ENCODE measurements at regions not wholly inside any gene's neighbourhood (a gene's known extent, or its start where the extent isn't known, plus 50 kb on each side); places are given as distances from the start of the nearest gene placed in this dataset.
"Not testable (repeated sequence)": the region's sequence is repeated elsewhere in the genome, so short reads cannot be mapped to it uniquely, and the experiment has no call there.

DNA sequence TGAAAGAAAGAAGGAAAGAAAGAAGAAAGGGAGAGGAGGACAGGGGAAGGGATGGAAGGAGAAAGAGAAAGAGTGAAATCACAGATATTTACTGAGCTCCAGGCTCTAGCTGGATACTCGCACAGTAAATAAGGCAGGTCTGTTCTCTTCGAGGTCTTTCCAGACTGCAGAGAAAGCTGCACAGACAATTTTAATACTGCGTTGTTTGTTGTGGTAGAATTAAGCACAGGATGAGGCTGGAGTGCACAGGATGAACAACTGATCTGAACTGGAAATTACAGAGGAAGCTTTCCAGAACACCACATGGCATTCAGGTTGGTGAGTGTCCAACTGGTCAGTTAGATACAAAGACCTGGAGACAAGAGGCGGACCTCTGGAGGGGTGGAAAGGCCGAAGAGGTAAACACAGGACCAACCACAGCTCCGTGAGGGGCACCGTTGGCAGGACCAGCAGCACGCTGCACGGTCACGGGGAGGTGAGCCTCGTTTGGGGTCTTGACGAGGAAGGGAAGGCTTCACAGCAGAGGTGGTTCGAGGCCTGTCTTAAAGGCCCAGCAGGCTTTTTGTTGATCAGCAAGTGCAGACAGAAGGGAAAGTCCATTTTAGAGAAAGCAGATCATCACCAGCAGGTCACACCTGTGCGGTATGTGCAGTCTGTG, 121.7 kb downstream of the ATP6V0E2 start:
- not testable (repeated sequence) for DNase-seq (ENCODE audit: low spot score)

DNA sequence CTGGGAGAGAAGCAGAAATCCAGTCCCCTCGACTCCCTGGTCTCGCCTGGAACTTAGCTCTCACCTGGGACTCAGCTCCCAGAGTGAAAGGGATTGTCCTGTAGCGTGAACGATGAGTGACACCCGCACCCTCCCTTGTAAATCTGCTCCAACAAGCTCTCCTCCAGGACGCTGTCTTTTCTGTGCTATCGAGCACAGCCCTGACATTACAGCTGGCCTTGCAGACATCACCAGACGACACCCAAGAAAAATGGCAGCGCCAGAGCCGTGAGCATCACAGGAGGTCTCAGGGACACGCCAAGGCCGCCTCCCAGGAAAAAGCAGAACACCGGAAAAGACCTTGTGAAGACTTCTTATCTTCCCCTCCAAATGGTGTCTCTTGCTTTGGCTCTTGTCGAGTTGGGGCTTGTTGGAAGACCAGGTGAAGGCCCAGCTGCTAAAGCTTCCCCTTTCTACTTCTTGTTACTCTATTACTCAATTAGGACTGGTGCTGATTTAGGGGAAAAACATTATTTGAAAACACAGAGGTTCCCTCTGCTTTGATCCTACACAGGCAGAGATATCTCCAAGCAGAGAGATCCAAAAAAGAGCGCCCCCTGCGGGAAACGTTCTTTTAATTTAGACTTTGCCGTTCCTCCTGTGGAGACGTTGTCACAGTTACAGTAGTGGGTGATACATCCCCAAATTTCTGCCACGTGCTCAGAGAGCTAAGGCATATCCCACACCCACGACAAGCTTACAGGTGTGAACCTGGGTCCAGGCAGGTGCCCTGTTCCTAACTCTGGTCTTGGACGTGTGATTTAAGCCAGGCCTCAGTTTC, 127.2 kb downstream of the ATP6V0E2 start:
- DNase-seq (ENCODE audit: low spot score), result not testable (repeated sequence)

DNA sequence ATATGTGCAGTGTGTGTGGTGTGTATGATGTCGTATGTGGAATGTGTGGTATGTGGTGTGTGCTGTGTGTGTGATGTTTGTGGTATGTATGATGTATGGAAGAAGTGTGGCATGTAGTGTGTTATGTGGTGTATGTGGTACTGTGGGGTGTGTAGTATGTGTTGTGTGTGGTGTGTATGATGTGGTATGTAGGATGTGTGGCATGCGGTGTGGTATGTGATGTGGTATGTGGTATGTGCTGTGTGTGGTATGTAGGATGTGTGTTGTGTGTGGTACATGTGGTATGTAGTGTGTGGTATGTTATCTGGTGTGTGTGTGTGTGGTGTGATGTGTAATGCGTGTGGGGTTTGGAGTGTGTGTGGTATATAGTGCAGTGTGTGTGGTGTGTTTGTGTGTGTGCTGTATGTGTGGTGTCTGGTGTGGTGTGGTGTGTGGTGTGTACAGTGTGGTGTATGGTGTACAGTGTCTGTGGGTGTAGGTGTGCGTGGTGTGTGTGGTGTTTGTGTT, 129.6 kb downstream of the ATP6V0E2 start:
- no peak for DNase-seq (ENCODE audit: low spot score)

DNA sequence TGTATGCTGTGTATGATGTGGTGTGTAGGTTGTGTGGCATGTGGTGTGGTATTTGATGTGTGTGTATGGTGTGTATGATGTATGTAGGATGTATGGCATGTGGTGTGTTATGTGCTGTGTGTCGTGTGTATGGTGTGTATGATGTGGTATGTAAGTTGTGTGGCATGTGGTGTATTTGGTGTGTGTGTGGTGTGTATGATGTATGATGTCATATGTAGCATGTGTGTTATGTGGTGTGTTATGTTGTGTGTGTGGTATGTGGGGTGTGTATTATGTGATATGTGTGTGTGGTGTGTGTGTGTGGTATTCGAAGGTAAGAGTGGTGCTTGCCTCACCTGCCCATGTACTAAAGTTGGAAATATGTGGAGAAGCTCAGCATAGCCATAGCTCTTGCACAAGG, 130.2 kb downstream of the ATP6V0E2 start:
- not testable (repeated sequence) for DNase-seq (ENCODE audit: low spot score)

DNA sequence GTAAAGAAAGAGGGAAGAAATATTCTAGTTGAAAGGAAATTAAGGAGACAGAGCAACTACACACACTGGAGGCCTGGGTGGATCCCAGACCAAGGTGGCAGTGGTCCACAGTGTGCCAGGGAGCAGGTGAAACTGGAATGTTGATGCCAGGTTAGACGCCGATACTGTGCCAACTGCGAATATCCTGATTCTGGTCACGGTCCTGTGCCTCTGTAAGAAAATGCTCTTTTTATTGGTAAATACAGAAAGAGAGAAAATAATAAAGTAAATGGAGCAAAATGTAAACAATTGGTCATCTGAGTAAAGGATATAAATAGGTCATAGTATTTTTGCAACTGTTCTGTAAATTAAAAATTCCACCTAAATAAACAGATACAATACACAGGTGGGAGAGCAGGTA, 131.1 kb downstream of the ATP6V0E2 start:
- DNase-seq (ENCODE audit: low spot score), result not testable (repeated sequence)

DNA sequence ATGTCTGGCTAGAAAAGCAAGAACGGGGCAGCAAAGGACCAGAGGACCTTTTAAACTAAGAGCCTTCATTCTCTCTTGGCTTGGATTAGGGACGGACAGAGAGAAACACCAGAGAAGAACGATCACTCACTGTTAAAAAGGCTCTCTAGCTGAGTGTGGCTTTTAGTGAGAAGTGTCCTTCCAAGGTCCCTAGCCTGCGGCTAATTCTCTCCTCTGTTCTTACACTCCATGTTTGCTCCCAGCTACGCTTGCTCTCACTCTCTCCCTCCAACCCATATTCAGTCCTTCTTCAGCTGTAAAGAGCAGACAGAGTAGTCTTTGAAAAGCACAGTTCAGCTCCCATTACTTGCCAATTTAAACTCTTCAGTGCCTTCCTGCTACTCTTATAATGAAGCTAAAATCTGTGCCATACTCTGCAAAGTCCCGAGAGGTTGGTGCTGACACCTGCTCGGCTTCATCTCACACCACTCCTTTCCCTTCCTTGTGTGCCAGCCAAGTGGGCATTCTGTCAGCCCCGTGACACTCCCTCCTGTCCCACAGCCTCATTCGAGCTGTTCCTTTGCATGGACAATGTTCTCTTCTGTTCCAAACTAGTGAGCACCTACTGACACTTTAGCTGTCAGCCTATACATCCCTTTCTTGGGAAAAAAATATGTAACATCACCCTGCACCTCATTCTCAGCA, 136.0 kb downstream of the ATP6V0E2 start:
- DNase-seq (ENCODE audit: low spot score), result not testable (repeated sequence)

DNA sequence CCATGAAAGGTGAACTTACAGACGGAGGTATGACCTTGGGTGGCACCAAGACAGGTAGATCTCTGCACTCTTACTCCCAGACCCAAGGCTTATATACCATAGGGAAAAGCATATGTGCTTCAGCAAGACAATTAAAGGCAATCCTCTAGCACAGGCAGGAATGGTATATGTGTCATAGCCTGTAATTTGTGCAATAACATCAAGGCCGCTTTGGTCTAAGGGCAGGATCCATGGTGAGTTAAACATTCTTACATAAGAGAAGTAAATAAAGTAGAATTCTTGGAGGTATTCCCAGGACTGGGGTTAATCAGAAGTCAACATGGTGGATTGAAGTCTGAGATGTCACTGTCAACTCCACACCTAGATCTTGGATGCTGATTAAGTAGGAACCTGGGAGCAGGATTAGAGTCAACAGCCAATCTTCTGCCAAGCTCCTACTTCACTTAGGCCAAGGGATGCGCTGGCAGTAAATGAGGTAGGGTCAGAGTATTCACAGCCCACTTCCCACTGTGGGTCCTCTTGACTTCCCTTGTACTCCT, 143.0 kb downstream of the ATP6V0E2 start:
- DNase-seq (ENCODE audit: low spot score), result not testable (repeated sequence)

DNA sequence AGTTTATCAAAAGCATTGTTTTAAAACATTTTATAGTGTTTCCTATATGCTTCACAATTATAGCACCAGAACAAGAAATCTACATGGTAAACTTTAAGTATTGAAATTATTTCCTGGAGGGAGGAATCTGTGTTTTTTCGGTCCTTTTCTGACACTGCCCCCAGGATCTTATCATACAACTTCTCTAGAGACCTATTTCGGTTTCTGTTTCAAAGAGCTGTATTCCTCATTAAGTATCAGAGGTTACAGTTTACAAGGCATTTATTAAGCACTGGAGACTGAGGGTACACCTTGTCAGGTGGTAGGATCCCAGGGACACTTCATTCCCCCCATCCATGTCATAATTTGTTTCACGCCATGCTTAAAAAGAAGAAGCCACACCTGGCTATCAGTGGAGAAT, 146.4 kb downstream of the ATP6V0E2 start:
- not testable (repeated sequence) for DNase-seq (ENCODE audit: low spot score)

DNA sequence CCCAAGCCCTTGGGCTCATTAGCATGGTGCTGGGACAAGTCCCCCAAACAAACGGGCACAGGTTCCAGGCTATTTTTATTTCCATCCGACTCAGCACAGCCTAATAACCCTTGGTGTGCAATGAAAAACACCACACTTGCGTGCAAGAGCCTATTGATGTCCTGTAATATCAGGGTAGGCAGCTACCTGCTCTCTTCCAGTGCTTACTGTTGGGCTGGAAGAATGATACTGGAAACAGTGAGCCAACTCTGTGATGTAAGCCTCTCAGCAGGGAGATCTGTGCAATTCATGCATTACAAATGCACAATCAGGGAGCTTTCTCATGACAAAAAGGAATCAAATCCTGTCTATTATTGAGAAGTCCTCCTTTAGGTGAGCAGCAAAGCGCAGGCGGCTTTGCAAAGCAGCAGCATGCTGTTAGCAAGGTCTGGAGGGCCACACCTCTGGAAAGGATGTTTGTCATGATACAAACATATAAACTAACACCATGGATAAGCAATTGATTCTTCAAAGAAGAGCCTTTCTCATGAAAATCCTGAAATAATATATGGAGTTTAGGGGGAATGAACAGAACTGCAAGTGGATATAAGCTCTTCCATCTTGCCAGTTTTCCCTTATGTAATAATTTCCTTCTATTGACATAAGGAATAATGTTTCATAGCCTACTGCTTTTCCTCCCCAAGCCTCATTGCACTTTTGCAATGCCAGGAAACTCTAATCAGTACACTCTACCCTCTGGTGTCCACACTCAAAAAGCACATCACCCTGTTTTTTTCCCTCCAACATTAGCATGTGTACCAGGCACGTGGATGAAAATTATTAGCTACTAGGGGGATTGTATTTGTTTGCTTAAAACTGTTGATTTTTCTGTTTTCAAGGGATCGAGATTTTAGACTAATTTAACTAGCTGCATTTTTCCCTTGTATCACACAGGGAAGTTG, 151.1 kb downstream of the ATP6V0E2 start:
- not testable (repeated sequence) for DNase-seq (ENCODE audit: low spot score)

DNA sequence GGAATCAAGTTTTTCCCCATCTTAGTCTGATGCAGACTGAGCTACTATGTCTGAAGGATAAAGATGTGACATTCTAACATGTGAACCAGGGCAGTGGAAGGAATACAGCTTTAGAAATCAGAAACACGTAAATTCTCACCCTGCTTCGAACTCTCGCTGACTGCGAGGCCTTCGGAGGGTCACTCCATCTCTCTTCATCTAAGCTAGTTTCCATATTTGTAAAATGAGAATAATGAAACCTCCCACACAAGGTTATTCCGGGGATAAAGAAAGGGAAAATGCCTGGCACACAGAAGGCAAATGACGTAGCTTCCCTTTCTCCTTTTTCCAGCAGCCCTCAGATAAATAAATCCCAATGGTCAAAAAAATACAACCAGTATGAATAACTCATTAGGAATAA, 152.0 kb downstream of the ATP6V0E2 start:
- not testable (repeated sequence) for DNase-seq (ENCODE audit: low spot score)

DNA sequence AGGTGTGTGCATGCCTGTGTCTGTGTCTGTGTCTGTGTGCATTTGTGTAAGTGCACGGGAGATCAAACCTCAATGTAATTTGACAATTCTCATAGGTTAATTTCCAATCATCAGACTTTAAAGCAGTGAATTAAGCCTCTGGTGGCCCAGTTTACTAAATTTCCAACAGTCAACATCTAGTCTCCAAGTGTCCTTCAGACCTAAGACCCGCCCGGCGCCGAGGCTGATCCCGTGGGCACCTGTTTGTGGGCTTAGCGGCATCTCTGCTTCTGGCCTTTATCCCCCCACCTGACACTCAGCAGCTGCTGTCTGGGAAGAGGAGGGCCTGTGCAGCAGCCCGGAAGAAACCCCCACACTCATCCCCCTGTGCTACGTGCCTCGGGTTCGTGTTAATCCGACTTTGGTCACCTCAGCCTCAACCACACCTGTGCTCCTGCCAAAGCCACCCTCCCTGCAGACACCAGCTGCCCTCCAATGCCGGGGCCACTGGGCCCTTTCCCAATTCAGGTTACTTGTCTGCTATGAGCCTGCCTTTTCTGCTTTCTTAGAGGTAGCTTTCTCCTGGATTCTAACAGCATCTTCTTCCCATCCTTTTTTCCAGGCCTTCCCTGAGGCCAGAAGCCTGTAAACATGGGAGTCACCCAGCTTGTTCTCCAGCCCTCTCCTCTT, 154.7 kb downstream of the ATP6V0E2 start:
- not testable (repeated sequence) for DNase-seq (ENCODE audit: low spot score)

DNA sequence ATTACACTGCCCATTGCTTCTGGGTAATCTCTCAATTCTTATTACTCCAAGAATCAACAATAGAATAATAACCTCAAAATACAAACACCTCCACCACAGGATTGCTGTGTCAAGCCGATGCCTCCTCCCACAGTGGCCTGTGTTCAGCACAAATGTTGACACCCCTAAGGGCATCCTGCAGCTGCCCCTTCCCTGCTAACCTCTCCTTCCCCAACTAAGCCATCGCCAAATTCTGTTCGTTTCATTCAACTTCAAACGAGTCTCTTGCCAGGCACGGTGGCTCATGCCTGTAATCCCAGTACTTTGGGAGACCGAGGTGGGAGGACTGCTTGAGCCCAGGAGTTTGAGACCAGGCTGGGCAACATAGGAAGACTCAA, 155.2 kb downstream of the ATP6V0E2 start:
- not testable (repeated sequence) for DNase-seq (ENCODE audit: low spot score)

DNA sequence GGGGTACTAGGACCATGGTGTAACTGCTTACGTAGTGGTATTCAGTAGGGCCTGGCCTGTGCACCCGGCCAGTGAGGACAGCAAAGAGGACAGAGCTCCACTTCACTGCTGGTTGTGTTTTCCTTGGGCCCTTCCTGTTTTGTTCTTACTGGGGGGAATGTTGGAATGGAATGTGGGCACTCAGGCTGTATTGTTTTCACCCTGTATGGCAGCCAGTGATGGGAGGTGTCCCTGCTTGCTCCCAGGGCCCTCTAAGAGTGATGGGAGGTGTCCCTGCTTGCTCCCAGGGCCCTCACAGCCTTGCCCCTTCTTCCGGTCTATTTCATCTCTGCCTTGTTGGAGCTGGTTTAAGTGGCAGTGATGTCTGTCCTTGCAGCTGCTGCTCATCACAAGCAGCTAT, 158.0 kb downstream of the ATP6V0E2 start:
- DNase-seq (ENCODE audit: low spot score), result not testable (repeated sequence)

DNA sequence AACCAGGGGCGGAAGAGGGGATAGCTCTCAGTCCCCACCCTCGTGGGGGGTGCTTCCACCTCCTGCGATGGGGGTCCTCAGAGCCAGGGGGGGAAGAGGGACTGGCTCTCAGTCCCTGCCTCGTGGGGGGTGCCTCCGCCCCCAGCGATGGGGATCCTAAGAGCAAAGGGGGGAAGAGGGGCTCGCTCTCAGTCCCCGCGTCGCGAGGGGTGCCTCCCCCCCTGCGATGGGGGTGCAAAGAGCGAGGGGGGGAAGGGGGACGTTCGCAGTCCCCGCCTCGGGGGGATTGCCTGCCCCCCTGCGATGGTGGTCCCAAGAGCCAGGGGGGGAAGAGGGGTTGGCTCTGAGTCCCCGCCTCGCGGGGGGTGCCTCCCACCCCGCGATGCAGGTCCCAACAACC, 159.9 kb downstream of the ATP6V0E2 start:
- DNase-seq (ENCODE audit: low spot score), result not testable (repeated sequence)

DNA sequence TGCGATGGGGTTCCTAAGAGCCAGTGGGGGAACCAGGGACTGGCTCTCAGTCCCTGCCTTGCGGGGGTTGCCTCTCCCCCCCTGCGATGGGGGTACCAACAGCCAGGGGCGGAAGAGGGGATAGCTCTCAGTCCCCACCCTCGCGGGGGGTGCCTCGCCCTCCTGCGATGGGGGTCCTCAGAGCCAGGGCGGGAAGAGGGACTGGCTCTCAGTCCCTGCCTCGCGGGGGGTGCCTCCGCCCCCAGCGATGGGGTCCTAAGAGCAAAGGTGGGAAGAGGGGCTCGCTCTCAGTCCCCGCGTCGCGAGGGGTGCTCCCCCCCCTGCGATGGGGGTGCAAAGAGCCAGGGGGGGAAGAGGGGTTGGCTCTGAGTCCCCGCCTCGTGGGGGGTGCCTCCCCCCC, 162.0 kb downstream of the ATP6V0E2 start:
- not testable (repeated sequence) for DNase-seq (ENCODE audit: low spot score)

DNA sequence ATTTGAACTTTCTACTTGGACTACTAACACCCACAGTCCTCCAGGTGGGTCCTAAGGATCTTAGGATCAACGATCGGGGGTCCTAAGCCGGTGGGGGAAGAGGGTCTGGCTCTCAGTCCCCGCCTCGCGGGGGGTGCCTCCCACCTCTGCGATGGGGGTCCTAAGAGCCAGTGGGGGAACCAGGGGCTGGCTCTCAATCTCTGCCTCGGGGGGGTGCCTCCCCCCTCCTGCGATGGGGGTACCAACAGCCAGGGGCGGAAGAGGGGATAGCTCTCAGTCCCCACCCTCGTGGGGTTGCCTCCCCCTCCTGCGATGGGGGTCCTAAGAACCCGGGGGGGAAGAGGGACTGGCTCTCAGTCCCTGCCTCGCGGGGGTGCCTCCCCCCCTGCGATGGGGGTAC, 165.3 kb downstream of the ATP6V0E2 start:
- DNase-seq (ENCODE audit: low spot score), result not testable (repeated sequence)

DNA sequence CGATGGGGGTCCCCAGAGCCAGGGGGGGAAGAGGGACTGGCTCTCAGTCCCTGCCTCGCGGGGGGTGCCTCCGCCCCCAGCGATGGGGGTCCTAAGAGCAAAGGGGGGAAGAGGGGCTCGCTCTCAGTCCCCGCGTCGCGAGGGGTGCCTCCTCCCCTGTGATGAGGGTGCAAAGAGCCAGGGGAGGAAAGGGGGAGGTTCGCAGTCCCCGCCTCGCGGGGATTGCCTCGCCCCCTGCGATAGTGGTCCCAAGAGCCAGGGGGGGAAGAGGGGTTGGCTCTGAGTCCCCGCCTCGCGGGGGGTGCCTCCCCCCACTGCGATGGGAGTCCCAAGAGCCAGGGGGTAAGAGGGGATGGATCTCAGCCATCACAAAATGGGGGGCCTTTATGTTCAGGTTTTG, 168.5 kb downstream of the ATP6V0E2 start:
- not testable (repeated sequence) for DNase-seq (ENCODE audit: low spot score)

DNA sequence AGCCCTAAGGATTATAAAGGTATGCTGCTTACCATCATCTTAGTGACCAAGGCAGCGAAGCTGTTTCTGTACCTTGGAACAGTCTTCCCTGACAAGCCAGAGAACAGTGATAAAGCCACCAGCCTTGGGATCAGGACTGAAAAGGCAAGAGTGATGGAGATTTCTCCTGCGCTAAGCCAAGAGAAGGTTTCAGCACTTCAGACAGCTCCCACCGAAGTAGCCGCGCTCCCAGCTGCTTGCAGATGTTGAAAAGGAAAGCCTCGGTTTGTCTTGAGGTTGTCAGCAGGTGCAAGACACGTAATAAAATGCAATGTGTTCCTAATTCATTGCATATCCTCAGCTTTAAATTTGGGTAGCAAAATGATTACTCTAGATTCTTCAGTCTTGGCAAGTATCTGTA, 171.0 kb downstream of the ATP6V0E2 start:
- DNase-seq (ENCODE audit: low spot score), result peak; percentile 56

DNA sequence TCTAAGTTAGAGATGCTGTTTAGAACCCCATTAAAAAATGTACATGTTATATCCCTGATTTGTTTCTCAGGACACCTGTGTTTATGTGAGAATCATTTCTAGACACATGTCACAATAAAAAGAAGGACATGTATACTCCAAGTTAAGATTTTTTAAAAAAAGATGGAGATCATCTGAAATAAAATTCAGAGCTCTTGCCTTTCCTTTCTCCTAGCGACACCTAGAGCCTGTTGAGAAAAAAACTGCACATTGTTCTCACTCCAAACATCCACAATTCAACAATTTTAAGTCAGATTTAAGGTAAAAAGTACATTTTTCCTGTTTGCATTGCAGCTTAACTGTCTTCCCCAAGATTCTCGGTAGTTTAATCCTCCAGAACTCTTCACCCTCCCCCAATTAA, 171.8 kb downstream of the ATP6V0E2 start:
- DNase-seq (ENCODE audit: low spot score), result not testable (repeated sequence)
